ENCODE measurements at regions not wholly inside any gene's neighbourhood (a gene's known extent, or its start where the extent isn't known, plus 50 kb on each side); places are given as distances from the start of the nearest gene placed in this dataset.

GRCh38 chr10:62964026-62964425, 147.9 kb upstream of the EGR2 start:
- intact Hi-C loops (cut with DNase I; ENCODE audit: low total_unique reads) = no loop called here
- no peaks in the 10 kb centered on the region for H3K27me3 ChIP-seq
- no peak overlapping the region for H3K27ac ChIP-seq
- no peak overlapping the region for H3K4me3 ChIP-seq
- H3K4me1 ChIP-seq = no peaks in the 10 kb centered on the region
- no peaks in the 10 kb centered on the region for H3K36me3 ChIP-seq
- no peaks in the 10 kb centered on the region for H3K9me3 ChIP-seq
- no peak for DNase-seq
- no peak for TF ChIP-seq CTCF (IDR thresholded peaks at IDR 0.05)
- no peak for TF ChIP-seq POLR2A (IDR thresholded peaks at IDR 0.05)

- Histone ChIP-seq H3K4me1 (no peaks in the 10 kb centered on the region), H3K27me3 (no peaks in the 10 kb centered on the region), H3K36me3 (no peaks in the 10 kb centered on the region), H3K4me3 (no peak overlapping the region), H3K9me3 (no peaks in the 10 kb centered on the region), H3K27ac (no peak overlapping the region)
- TF ChIP-seq CTCF (IDR thresholded peaks at IDR 0.05) (no peak), POLR2A (IDR thresholded peaks at IDR 0.05) (no peak)
- DNase-seq = no peak
- intact Hi-C loops (cut with DNase I; ENCODE audit: low total_unique reads) = no loop called here
These were observed 145.9 kb upstream of the EGR2 start for GRCh38 chr10:62961951-62962523.

DNA sequence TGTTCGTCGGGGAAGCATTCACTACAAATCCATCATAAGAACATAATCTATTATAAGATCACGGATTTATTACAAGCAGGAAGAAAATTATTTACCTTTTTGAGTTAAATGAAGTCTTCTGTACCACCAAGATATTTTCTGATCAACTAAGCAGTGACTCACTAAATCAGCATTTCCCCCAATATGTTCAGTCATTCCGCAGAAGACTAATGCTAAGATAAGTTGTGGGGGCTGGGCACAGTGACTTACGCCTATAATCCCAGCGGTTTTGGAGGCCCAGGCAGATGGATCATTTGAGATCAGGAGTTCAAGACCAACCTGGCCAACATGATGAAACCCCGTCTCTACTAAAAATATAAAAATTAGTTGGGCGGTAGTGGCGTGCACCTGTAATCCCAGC, 144.2 kb upstream of the EGR2 start:
- no peak for DNase-seq
- H3K9me3 ChIP-seq = no peaks in the 10 kb centered on the region
- no peak overlapping the region for H3K27ac ChIP-seq
- H3K27me3 ChIP-seq = no peaks in the 10 kb centered on the region
- H3K36me3 ChIP-seq = no peaks in the 10 kb centered on the region
- TF ChIP-seq CTCF (IDR thresholded peaks at IDR 0.05) (no peak), POLR2A (IDR thresholded peaks at IDR 0.05) (no peak)
- H3K4me1 ChIP-seq = no peaks in the 10 kb centered on the region
- intact Hi-C loops (cut with DNase I; ENCODE audit: low total_unique reads) = no loop called here
- no peak overlapping the region for H3K4me3 ChIP-seq

DNA sequence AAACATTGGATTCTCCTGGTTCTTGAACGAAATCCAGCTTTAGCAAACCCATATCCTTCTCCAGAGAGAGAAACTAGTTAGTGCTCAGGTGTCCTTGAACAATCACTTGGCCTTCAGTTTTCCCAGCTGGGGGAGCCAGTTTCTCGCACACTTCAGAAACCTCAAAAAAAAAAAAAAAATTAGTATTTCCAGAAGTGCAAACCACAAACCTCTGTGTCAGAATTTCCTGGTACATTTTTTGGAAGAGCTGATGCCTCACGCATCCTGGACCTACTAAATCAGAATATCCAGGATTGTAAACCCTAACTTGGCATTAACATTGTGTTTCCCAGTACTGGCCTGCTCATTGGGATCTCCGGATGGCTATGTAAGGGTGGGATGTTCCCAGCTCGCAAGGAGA, 143.4 kb upstream of the EGR2 start:
- H3K27me3 ChIP-seq = no peaks in the 10 kb centered on the region
- intact Hi-C loops (cut with DNase I; ENCODE audit: low total_unique reads) = no loop called here
- H3K9me3 ChIP-seq = no peaks in the 10 kb centered on the region
- no peak overlapping the region for H3K27ac ChIP-seq
- no peak for TF ChIP-seq POLR2A (IDR thresholded peaks at IDR 0.05)
- TF ChIP-seq CTCF (IDR thresholded peaks at IDR 0.05) = no peak
- no peaks in the 10 kb centered on the region for H3K4me1 ChIP-seq
- no peak overlapping the region for H3K4me3 ChIP-seq
- no peak for DNase-seq
- no peaks in the 10 kb centered on the region for H3K36me3 ChIP-seq

- Histone ChIP-seq H3K36me3 (no peaks in the 10 kb centered on the region), H3K9me3 (no peaks in the 10 kb centered on the region), H3K4me3 (no peak overlapping the region), H3K4me1 (no peaks in the 10 kb centered on the region), H3K27me3 (no peaks in the 10 kb centered on the region), H3K27ac (no peak overlapping the region)
- TF ChIP-seq POLR2A (IDR thresholded peaks at IDR 0.05) (no peak), CTCF (IDR thresholded peaks at IDR 0.05) (no peak)
- intact Hi-C loops (cut with DNase I; ENCODE audit: low total_unique reads) = no loop called here
- no peak for DNase-seq
These were observed 142.8 kb upstream of the EGR2 start for GRCh38 chr10:62958980-62959379.
